ENCODE measurements at regions not wholly inside any gene's neighbourhood (a gene's known extent, or its start where the extent isn't known, plus 50 kb on each side); places are given as distances from the start of the nearest gene placed in this dataset.
"Not testable (repeated sequence)": the region's sequence is repeated elsewhere in the genome, so short reads cannot be mapped to it uniquely, and the experiment has no call there.

DNA sequence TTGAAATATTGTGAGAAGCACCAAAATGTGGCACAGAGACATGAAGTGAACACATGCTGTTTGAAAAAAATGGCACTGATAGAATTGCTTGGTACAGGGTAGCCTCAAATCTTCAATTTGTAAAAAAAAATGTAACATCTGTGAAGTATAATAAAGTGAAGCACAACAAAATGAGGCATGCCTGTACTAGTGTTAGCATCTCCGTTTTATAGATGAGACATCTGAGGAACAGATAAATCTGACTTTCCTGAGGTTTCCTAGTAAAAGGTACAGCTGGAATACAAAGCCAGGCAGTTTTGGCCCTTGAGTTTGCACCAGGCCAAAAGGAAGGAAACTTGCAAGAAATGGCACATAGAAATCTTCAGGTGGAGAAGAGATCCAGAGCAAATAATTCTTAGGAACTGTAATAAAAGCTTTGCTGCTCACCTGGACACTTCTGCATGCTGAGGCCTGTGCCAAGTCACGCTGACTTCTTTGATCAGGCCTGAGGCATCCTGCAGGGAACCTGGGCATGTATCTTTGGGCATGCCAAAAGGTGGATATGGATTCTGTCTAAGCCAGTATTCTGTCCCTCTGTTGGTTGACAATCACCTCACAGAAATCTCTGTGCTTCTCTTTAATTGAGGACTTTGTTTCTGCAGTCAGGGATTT lies 251.5 kb upstream of the PLPP4 start:
- ATAC-seq (no peak), DNase-seq (no peak)
- no peak overlapping the region for H3K4me3 Mint-ChIP-seq
- H3K27me3 Mint-ChIP-seq: peaks cover 25% of the 10 kb centered on the region
- H3K4me1 Mint-ChIP-seq: no peaks in the 10 kb centered on the region
- no peaks in the 10 kb centered on the region for H3K36me3 Mint-ChIP-seq (ENCODE audit: low read depth)
- no peaks in the 10 kb centered on the region for H3K9me3 ChIP-seq (ENCODE audit: control insufficient read depth, low read length, poor library complexity, severe bottlenecking)
- no peak overlapping the region for H3K27ac Mint-ChIP-seq

GRCh38 chr10:120208488-120208887 lies 248.5 kb upstream of the PLPP4 start:
- no peak overlapping the region for H3K27ac Mint-ChIP-seq
- no peaks in the 10 kb centered on the region for H3K36me3 Mint-ChIP-seq (ENCODE audit: low read depth)
- H3K9me3 ChIP-seq (ENCODE audit: control insufficient read depth, low read length, poor library complexity, severe bottlenecking): no peaks in the 10 kb centered on the region
- ATAC-seq: no peak
- H3K4me3 Mint-ChIP-seq: no peak overlapping the region
- no peaks in the 10 kb centered on the region for H3K4me1 Mint-ChIP-seq
- DNase-seq: no peak
- H3K27me3 Mint-ChIP-seq: peaks cover 21% of the 10 kb centered on the region

DNA sequence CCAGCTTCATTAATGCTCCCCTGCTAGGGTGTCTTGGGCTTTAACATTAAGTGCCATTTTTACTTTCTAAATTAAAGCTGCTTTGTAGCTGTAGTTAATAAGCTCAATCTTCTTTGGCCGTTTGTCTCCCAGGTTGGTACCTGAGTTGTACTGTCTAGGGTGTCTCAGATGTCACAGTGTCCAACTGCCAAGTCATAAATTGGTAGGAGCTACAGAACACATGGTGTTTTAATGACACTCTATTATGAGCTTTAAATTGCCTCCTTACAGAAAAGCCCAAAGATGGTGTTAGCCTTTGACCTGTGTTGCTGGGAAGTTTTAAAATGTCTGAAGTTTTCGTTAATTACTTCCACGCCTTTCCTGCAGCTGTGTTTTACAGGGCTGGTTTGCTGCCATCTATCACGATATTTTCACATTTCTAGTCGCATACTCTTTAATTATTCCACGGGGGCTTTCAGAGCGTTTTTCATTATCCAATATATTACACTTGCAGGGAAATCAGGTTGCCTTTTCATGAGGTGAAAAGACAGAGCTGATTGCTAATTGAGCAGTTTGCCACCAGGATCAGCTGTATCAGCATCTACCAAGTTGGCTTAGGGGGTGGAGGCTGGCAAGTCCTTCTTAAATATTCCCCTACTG lies 247.8 kb upstream of the PLPP4 start:
- ATAC-seq (no peak), DNase-seq (no peak)
- peaks cover 14% of the 10 kb centered on the region for H3K27me3 Mint-ChIP-seq
- no peaks in the 10 kb centered on the region for H3K4me1 Mint-ChIP-seq
- H3K4me3 Mint-ChIP-seq: no peak overlapping the region
- no peaks in the 10 kb centered on the region for H3K36me3 Mint-ChIP-seq (ENCODE audit: low read depth)
- H3K9me3 ChIP-seq (ENCODE audit: control insufficient read depth, low read length, poor library complexity, severe bottlenecking): no peaks in the 10 kb centered on the region
- H3K27ac Mint-ChIP-seq: no peak overlapping the region

DNA sequence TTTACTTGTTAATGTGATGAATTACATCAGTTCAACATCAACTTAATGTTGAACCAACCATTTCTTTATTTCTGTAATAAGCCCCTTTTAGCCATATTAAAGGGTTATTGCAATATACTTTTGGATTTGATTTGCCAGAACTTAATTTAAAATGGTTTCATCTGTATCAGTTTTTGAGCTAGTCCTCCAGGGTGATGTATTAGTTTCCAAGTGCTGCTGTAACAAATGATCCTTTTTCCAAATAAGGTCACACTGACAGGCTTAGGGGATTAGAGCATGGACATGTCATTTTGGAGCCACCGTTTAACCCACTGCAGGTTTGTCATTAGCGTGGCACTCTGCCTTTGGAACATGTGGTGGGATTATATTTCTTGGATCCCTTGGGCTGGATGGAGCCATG lies 244.8 kb upstream of the PLPP4 start:
- no peak for DNase-seq
- no peak for ATAC-seq

GRCh38 chr10:120213283-120213682 lies 243.7 kb upstream of the PLPP4 start:
- ATAC-seq; H3K4me3 Mint-ChIP-seq; H3K9me3 ChIP-seq (ENCODE audit: control insufficient read depth, low read length, poor library complexity, severe bottlenecking); H3K4me1 Mint-ChIP-seq; DNase-seq; H3K27ac Mint-ChIP-seq; H3K36me3 Mint-ChIP-seq (ENCODE audit: low read depth); H3K27me3 Mint-ChIP-seq: not testable (repeated sequence)

More for the DNA sequence above, 244.8 kb upstream of the PLPP4 start:
- Mint-ChIP-seq H3K4me3 (no peak overlapping the region), H3K27ac (no peak overlapping the region), H3K4me1 (no peaks in the 10 kb centered on the region), H3K36me3 (ENCODE audit: low read depth) (no peaks in the 10 kb centered on the region), H3K27me3 (peaks cover 9% of the 10 kb centered on the region)
- no peaks in the 10 kb centered on the region for H3K9me3 ChIP-seq (ENCODE audit: control insufficient read depth, low read length, poor library complexity, severe bottlenecking)

GRCh38 chr10:120217736-120218135 lies 239.3 kb upstream of the PLPP4 start:
- ATAC-seq: no peak
- Mint-ChIP-seq H3K27me3 (peaks cover 11% of the 10 kb centered on the region), H3K4me3 (no peak overlapping the region), H3K36me3 (ENCODE audit: low read depth) (no peaks in the 10 kb centered on the region), H3K27ac (no peak overlapping the region), H3K4me1 (no peaks in the 10 kb centered on the region)
- peaks cover 3% of the 10 kb centered on the region for H3K9me3 ChIP-seq (ENCODE audit: control insufficient read depth, low read length, poor library complexity, severe bottlenecking)
- DNase-seq: no peak

DNA sequence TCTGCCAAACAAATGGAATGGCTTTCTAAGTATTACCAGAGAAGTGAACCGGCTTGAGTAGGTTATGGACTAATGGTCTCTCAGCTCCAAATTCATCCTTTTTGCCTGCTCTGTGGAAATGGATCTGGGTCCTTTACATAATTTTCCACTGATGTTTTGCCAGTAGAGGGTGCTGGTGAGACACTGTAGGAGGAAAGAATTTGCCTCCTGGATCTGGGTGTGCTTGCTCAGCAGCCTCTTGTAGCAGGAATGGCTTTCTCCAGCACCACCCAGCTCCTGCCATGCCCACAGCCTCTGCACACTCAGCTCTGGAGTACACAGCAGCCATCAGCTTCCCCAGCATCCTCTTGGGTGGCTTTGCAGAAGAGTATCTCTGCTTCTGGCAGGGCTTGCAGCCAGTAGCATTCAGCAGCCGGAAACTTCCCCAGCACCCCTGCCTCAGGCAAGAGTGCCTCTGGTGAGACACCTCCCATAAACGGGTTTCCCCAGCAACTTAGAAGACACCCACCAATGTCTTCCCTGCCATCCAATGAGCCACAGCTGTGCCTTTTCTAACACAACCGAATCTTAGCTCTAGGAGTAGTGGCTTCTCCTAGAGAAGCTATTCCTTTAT lies 235.0 kb upstream of the PLPP4 start:
- no peaks in the 10 kb centered on the region for H3K36me3 Mint-ChIP-seq (ENCODE audit: low read depth)
- H3K27me3 Mint-ChIP-seq: peaks cover 11% of the 10 kb centered on the region
- DNase-seq (no peak), ATAC-seq (no peak)
- no peak overlapping the region for H3K4me3 Mint-ChIP-seq
- peaks cover 3% of the 10 kb centered on the region for H3K9me3 ChIP-seq (ENCODE audit: control insufficient read depth, low read length, poor library complexity, severe bottlenecking)
- H3K27ac Mint-ChIP-seq: no peak overlapping the region
- no peaks in the 10 kb centered on the region for H3K4me1 Mint-ChIP-seq

GRCh38 chr10:120229641-120230040 lies 227.4 kb upstream of the PLPP4 start:
- H3K9me3 ChIP-seq (ENCODE audit: control insufficient read depth, low read length, poor library complexity, severe bottlenecking): no peaks in the 10 kb centered on the region
- no peak for ATAC-seq
- Mint-ChIP-seq H3K4me3 (no peak overlapping the region), H3K27ac (no peak overlapping the region), H3K36me3 (ENCODE audit: low read depth) (no peaks in the 10 kb centered on the region), H3K27me3 (no peaks in the 10 kb centered on the region), H3K4me1 (no peaks in the 10 kb centered on the region)
- no peak for DNase-seq

DNA sequence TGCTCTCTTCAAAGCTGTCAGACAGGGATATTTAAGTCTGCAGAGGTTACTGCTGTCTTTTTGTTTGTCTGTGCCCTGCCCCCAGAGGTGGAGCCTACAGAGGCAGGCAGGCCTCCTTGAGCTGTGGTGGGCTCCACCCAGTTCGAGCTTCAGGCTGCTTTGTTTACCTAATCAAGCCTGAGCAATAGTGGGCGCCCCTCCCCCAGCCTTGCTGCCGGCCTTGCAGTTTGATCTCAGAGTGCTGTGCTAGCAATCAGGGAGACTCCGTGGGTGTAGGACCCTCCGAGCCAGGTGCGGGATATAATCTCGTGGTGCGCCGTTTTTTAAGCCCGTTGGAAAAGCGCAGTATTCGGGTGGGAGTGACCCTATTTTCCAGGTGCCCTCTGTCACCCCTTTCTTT lies 217.3 kb upstream of the PLPP4 start:
- not testable (repeated sequence) for H3K9me3 ChIP-seq (ENCODE audit: control insufficient read depth, low read length, poor library complexity, severe bottlenecking); H3K27me3 Mint-ChIP-seq; ATAC-seq; H3K36me3 Mint-ChIP-seq (ENCODE audit: low read depth); H3K4me3 Mint-ChIP-seq; H3K27ac Mint-ChIP-seq; H3K4me1 Mint-ChIP-seq; DNase-seq

DNA sequence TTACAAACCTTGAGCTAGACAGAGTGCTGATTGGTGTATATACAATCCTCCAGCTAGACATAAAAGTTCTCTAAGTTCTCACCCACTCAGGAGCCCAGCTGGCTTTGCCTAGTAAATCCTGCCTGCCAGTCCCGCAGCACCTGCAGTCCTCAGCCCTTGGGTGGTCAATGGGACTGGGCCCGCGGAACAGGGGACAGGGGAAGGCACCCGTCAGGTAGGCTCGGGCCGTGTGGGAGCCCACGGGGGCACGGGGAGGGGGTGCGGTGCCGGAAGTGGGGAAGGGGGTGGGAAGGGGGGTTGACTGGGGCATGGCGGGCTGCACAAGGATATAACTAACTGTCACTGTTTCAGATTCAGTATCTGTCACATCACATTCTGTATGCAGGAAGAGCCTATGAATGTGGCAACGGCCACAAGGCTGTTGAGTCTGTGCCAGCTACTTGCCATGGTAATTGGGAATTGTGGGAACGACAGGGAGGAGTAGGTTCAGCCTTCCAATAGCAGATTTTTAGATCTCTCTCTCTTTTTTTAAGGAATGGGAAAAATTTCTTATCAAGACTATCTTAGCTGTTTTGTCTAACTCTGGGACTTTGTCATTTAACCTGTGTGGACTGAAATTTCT lies 205.1 kb upstream of the PLPP4 start:
- Mint-ChIP-seq H3K4me1 (no peaks in the 10 kb centered on the region), H3K36me3 (ENCODE audit: low read depth) (peaks cover 3% of the 10 kb centered on the region), H3K27ac (no peak overlapping the region), H3K27me3 (peaks cover 17% of the 10 kb centered on the region), H3K4me3 (no peak overlapping the region)
- DNase-seq (no peak), ATAC-seq (no peak)
- H3K9me3 ChIP-seq (ENCODE audit: control insufficient read depth, low read length, poor library complexity, severe bottlenecking): peaks cover 3% of the 10 kb centered on the region

GRCh38 chr10:120253131-120253530 lies 203.9 kb upstream of the PLPP4 start:
- Mint-ChIP-seq H3K27me3 (peaks cover 17% of the 10 kb centered on the region), H3K4me1 (no peaks in the 10 kb centered on the region), H3K27ac (no peak overlapping the region), H3K36me3 (ENCODE audit: low read depth) (peaks cover 3% of the 10 kb centered on the region), H3K4me3 (no peak overlapping the region)
- no peaks in the 10 kb centered on the region for H3K9me3 ChIP-seq (ENCODE audit: control insufficient read depth, low read length, poor library complexity, severe bottlenecking)
- no peak for DNase-seq
- no peak for ATAC-seq

DNA sequence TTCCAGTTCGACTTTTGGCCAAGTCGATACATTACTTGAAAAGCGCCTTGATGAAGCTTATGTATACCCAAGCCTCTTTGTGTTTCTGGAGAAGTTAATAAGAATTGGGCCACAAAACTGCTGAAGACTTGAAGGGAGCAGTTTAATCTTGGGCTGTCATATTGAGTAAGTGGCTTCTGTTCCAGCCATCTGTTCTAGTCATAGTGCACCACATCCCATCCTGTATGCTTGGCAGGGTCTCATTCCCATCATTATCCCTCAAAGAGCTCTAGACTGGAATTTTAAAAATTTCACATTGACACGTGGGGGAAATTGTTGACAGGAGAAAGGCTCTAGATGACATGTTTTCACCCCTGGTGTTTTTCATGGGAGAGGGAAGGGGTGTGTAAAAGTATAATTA lies 196.6 kb upstream of the PLPP4 start:
- no peak overlapping the region for H3K4me3 Mint-ChIP-seq
- no peaks in the 10 kb centered on the region for H3K9me3 ChIP-seq (ENCODE audit: control insufficient read depth, low read length, poor library complexity, severe bottlenecking)
- peaks cover 45% of the 10 kb centered on the region for H3K27me3 Mint-ChIP-seq
- no peaks in the 10 kb centered on the region for H3K4me1 Mint-ChIP-seq
- no peaks in the 10 kb centered on the region for H3K36me3 Mint-ChIP-seq (ENCODE audit: low read depth)
- ATAC-seq (no peak), DNase-seq (no peak)
- H3K27ac Mint-ChIP-seq: no peak overlapping the region

DNA sequence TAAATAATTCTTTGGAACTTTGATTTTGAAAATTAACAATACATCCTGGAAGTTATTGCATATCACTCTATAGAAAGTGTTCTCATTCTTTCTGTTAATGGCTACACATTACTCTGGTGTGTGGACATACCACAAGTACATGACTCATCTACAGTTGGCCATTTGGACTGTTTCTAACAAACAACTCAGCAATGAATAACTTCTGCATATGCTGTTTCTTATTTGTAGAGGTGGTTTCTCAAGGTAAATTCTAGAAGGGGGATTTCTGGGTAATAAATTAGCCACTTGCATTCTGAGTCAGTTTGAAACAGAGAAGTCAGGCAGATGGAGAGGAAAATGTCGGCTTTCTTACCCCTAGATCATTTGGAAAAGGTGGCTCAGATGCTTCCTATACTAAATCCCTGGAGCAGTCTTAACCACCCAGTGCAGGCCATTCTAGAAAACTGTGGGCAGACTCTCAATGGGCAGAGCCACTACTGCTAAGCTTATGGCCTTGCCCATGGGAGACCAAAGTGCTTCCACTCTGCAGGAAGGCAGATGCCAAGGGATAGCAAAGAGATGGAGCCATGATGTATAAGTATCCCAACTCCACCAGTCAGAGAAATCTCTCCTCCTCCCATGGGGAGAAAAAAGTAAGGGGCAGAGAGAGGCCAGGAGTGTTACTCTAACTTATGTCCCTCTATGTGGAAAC lies 194.0 kb upstream of the PLPP4 start:
- no peaks in the 10 kb centered on the region for H3K9me3 ChIP-seq (ENCODE audit: control insufficient read depth, low read length, poor library complexity, severe bottlenecking)
- no peak for ATAC-seq
- Mint-ChIP-seq H3K36me3 (ENCODE audit: low read depth) (no peaks in the 10 kb centered on the region), H3K27ac (no peak overlapping the region), H3K4me3 (no peak overlapping the region), H3K4me1 (no peaks in the 10 kb centered on the region), H3K27me3 (peaks cover 42% of the 10 kb centered on the region)
- no peak for DNase-seq
